ENCODE measurements at regions not wholly inside any gene's neighbourhood (a gene's known extent, or its start where the extent isn't known, plus 50 kb on each side); places are given as distances from the start of the nearest gene placed in this dataset.

GRCh38 chr2:14826518-14826917 lies 194.0 kb downstream of the LRATD1 start:
- Histone ChIP-seq H3K4me3 (no peak overlapping the region), H4K20me1 (replicated peaks; ENCODE audit: control insufficient read depth, insufficient read depth, low read length) (no peaks in the 10 kb centered on the region), H3K4me1 (replicated peaks in 1 of 2; ENCODE audit: control insufficient read depth in 2 of 2, insufficient read depth in 2 of 2, low read length in 2 of 2) (no peaks in the 10 kb centered on the region), H3K36me3 (ENCODE audit: control insufficient read depth, insufficient read depth, low read length) (no peaks in the 10 kb centered on the region), H3K9me3 (replicated peaks; ENCODE audit: control insufficient read depth, insufficient read depth, low read depth, low read length) (no peaks in the 10 kb centered on the region), H3K9me1 (ENCODE audit: control insufficient read depth, insufficient read depth, low read length) (no peaks in the 10 kb centered on the region), H3K9ac (ENCODE audit: insufficient read depth in 1 of 2, low read depth in 2 of 2, low read length in 2 of 2) (no peak overlapping the region), H3K27ac (ENCODE audit: extremely low read depth, low read depth, low read length) (no peak overlapping the region), H2AFZ (ENCODE audit: low read depth, low read length) (no peak overlapping the region), H3K27me3 (ENCODE audit: control insufficient read depth in 2 of 2, insufficient read depth in 2 of 2, low read length in 2 of 2) (no peaks in the 10 kb centered on the region), H3K4me2 (ENCODE audit: insufficient read depth, low read length) (no peak overlapping the region), H3K79me2 (ENCODE audit: control insufficient read depth, insufficient read depth, low read length) (no peaks in the 10 kb centered on the region)
- DNase-seq (ENCODE audit: extremely low read depth in 1 of 4, low spot score in 3 of 4) = no peak
- in situ Hi-C loops (cut with MboI) (no loop called here), intact Hi-C loops (cut with micrococcal nuclease) (no loop called here)
- TF ChIP-seq ZBTB26 (CRISPR knock-in tag; IDR thresholded peaks at IDR 0.05) (no peak), ESRRA (IDR thresholded peaks at IDR 0.05; ENCODE audit: borderline replicate concordance, low read depth) (no peak), GABPA (tag; conservative IDR thresholded peaks at IDR 0.05; ENCODE audit: low read depth) (no peak), HLTF (IDR thresholded peaks at IDR 0.05) (no peak)
- 0% methylated on average over 1 of the region's 1 CpG for WGBS (ENCODE audit: insufficient coverage, low coverage, missing lambda C conversion rate)
- no peak for FAIRE-seq
- no peak for ATAC-seq
- no TSS peak for BruUV-seq (replicated peaks)
- POLR2A ChIA-PET = interaction anchor here (0.6 kb wide), 1 partner anchor 63 kb away, joined by 3 read pairs; no protein-coding TSS in a partner anchor
- CTCF ChIA-PET (ENCODE audit: low intra/inter-chr PET ratio) = no interaction called here

GRCh38 chr2:14827226-14828023 lies 194.9 kb downstream of the LRATD1 start:
- intact Hi-C loops (cut with micrococcal nuclease) (no loop called here), in situ Hi-C loops (cut with MboI) (no loop called here)
- Histone ChIP-seq H4K20me1 (replicated peaks; ENCODE audit: control insufficient read depth, insufficient read depth, low read length) (no peaks in the 10 kb centered on the region), H2AFZ (ENCODE audit: low read depth, low read length) (no peak overlapping the region), H3K4me2 (ENCODE audit: insufficient read depth, low read length) (no peak overlapping the region), H3K27ac (ENCODE audit: extremely low read depth, low read depth, low read length) (no peak overlapping the region), H3K27me3 (ENCODE audit: control insufficient read depth in 2 of 2, insufficient read depth in 2 of 2, low read length in 2 of 2) (no peaks in the 10 kb centered on the region), H3K4me3 (no peak overlapping the region), H3K9me1 (ENCODE audit: control insufficient read depth, insufficient read depth, low read length) (no peaks in the 10 kb centered on the region), H3K79me2 (ENCODE audit: control insufficient read depth, insufficient read depth, low read length) (no peaks in the 10 kb centered on the region), H3K36me3 (ENCODE audit: control insufficient read depth, insufficient read depth, low read length) (no peaks in the 10 kb centered on the region), H3K9me3 (replicated peaks; ENCODE audit: control insufficient read depth, insufficient read depth, low read depth, low read length) (no peaks in the 10 kb centered on the region), H3K9ac (ENCODE audit: insufficient read depth in 1 of 2, low read depth in 2 of 2, low read length in 2 of 2) (no peak overlapping the region), H3K4me1 (replicated peaks in 1 of 2; ENCODE audit: control insufficient read depth in 2 of 2, insufficient read depth in 2 of 2, low read length in 2 of 2) (no peaks in the 10 kb centered on the region)
- DNase-seq (ENCODE audit: extremely low read depth in 1 of 4, low spot score in 3 of 4) (no peak), FAIRE-seq (no peak), ATAC-seq (no peak)
- ChIA-PET POLR2A (no interaction called here), CTCF (ENCODE audit: low intra/inter-chr PET ratio) (no interaction called here)
- WGBS (ENCODE audit: insufficient coverage, low coverage, missing lambda C conversion rate) = 0% methylated on average over 2 of the region's 2 CpGs
- BruUV-seq (replicated peaks) = no TSS peak
- TF ChIP-seq DLX4 (CRISPR knock-in tag; IDR thresholded peaks at IDR 0.05) (no peak), NBN (IDR thresholded peaks at IDR 0.05; ENCODE audit: low read depth) (no peak), SRSF1 (IDR thresholded peaks at IDR 0.05; ENCODE audit: low read depth, low read length) (no peak), ELK1 (CRISPR knock-in tag; IDR thresholded peaks at IDR 0.05) (no peak), RFX5 (IDR thresholded peaks at IDR 0.05; ENCODE audit: low read depth, low read length) (no peak), CEBPB (tag; IDR thresholded peaks at IDR 0.05) (no peak)
- TF ChIP-seq, protein P1, sequence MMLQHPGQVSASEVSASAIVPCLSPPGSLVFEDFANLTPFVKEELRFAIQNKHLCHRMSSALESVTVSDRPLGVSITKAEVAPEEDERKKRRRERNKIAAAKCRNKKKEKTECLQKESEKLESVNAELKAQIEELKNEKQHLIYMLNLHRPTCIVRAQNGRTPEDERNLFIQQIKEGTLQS (IDR thresholded peaks at IDR 0.05) = no peak
- TF ChIP-seq, protein P1 (CRISPR knock-in tag; conservative IDR thresholded peaks at IDR 0.05) = no peak

Measured in K562 (cell line).